ENCODE measurements at regions not wholly inside any gene's neighbourhood (a gene's known extent, or its start where the extent isn't known, plus 50 kb on each side); places are given as distances from the start of the nearest gene placed in this dataset.

- no peak for TF ChIP-seq CTCF (IDR thresholded peaks at IDR 0.05 in 8 of 11, conservative IDR thresholded peaks at IDR 0.05 in 3 of 11)
- no peak for TF ChIP-seq POLR2A (IDR thresholded peaks at IDR 0.05)
- TF ChIP-seq POLR2AphosphoS5 (IDR thresholded peaks at IDR 0.05) = no peak
These were observed 104.0 kb upstream of the WDR17 start for GRCh38 chr4:175961604-175962003.

Measured in spleen (tissue), 7 donors.